ENCODE measurements at regions not wholly inside any gene's neighbourhood (a gene's known extent, or its start where the extent isn't known, plus 50 kb on each side); places are given as distances from the start of the nearest gene placed in this dataset.

DNA sequence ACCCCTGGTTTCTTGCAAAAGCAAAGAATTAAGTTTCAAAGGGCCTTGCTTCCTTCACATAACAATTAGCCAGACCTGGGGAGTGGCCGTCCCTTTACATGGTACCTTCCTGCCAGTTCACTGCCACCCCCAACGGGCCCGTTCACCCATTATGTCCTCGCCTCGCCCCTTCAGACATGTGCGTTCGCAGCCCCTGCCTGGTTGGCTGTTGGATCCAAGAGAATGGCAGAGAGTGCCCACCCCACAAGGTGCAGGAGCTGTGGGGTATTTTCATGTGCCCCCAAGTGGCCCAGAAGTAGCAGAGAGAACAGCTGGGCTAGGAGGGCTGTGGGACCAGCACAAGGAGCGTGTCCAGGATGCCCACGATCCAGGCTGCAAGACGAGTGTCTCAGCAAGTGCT is 422.9 kb upstream of the SULF2 start:
- ATAC-seq (ENCODE audit: low read depth): no peak
- Mint-ChIP-seq H3K9me3 (no peaks in the 10 kb centered on the region), H3K27ac (no peak overlapping the region), H3K4me3 (no peak overlapping the region), H3K4me1 (no peaks in the 10 kb centered on the region), H3K36me3 (no peaks in the 10 kb centered on the region), H3K27me3 (peaks cover 20% of the 10 kb centered on the region)
- no peak for DNase-seq (ENCODE audit: low spot score in 2 of 2)

DNA sequence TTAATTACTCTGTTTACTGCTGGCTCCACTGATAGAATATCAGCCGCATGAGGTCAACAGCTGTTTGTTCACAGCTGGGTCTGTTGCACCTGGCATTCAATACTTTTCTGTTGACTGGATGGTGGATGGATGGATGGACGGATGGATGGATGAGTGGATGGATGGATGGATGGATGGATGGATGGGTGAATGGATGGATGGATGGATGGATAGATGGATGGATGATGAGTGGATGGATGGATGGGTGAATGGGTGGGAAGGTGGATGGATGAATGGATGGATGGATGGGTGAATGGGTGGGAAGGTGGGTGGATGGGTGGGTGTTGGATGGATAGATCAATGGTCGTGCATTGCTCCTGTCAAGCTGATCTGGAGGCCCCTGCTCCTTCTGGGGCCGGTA is 422.2 kb upstream of the SULF2 start:
- DNase-seq (ENCODE audit: low spot score in 2 of 2) (no peak), ATAC-seq (ENCODE audit: low read depth) (no peak)
- Mint-ChIP-seq H3K27ac (no peak overlapping the region), H3K36me3 (no peaks in the 10 kb centered on the region), H3K4me3 (no peak overlapping the region), H3K9me3 (no peaks in the 10 kb centered on the region), H3K27me3 (peaks cover 15% of the 10 kb centered on the region), H3K4me1 (no peaks in the 10 kb centered on the region)

DNA sequence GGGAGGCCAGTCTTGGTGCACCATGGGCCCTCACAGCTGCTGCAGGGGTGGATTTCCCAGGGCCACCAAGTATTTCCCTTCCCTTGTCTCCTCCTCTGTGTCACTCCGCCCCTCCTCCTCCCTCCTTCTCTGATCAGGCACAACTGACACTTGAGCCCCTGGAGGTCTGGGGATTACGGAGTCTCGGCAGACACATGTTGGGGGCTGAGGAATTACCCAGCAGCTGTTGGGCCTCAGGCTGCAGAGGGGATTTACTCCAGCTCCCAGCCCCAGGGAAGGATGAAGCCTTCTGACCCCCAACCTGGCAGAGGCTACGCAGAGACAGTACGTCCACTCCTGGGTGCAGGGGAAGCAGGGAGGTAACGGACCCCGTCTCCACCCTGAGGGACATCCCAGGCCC is 420.5 kb upstream of the SULF2 start:
- no peaks in the 10 kb centered on the region for H3K9me3 Mint-ChIP-seq
- H3K27ac Mint-ChIP-seq: no peak overlapping the region
- H3K27me3 Mint-ChIP-seq: peaks cover 9% of the 10 kb centered on the region
- no peaks in the 10 kb centered on the region for H3K4me1 Mint-ChIP-seq
- H3K4me3 Mint-ChIP-seq: no peak overlapping the region
- no peak for DNase-seq (ENCODE audit: low spot score in 2 of 2)
- H3K36me3 Mint-ChIP-seq: no peaks in the 10 kb centered on the region
- ATAC-seq (ENCODE audit: low read depth): no peak

DNA sequence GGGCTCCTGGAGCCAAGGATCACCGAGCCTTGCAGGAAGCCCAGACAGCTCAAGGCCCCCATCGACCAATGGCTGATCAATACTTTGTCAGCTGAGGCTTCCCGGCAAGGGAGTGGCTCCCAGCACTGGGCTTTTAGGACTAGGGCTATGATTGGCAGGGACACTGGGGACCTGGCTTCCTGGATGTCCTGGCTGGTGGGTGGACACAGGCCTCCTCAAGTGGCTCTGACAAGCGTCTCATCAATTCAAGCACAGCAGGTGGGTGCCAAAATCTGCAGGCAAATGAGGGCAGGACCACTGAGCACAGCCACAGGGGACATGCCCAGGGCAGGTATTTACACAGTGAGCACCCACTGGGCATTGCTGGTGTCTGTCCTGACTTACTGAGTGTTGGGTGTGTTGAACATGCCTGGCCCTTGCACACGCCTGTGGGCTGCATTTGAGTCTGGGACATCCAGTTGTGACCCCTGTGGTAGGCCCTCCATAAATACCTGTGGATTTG is 420.1 kb upstream of the SULF2 start:
- peaks cover 9% of the 10 kb centered on the region for H3K27me3 Mint-ChIP-seq
- ATAC-seq (ENCODE audit: low read depth) (no peak), DNase-seq (ENCODE audit: low spot score in 2 of 2) (no peak)
- no peaks in the 10 kb centered on the region for H3K36me3 Mint-ChIP-seq
- no peak overlapping the region for H3K4me3 Mint-ChIP-seq
- H3K4me1 Mint-ChIP-seq: no peaks in the 10 kb centered on the region
- H3K27ac Mint-ChIP-seq: no peak overlapping the region
- H3K9me3 Mint-ChIP-seq: no peaks in the 10 kb centered on the region

DNA sequence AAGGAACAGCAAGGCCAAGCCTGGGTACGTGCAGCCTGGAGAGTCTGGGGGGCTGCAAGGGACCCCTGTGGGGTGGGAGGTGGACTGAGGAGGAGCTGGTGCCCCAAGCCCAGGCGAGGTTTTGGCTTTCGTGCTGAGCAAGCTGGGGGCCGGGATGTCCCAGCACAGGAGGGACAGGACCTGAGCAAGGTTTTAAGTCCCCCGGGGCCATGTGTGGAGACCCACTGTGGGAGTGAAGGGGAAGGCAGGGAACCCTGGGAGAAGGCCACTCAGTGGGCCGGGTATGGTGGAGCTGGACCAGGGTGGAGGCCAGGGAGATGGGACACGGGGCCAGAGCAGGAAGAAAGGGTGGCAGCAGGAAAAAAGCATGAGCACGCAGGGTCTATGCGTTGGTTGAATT is 419.2 kb upstream of the SULF2 start:
- Mint-ChIP-seq H3K9me3 (no peaks in the 10 kb centered on the region), H3K4me3 (no peak overlapping the region), H3K4me1 (no peaks in the 10 kb centered on the region), H3K27ac (no peak overlapping the region), H3K36me3 (no peaks in the 10 kb centered on the region), H3K27me3 (peaks cover 9% of the 10 kb centered on the region)
- DNase-seq (ENCODE audit: low spot score in 2 of 2) (no peak), ATAC-seq (ENCODE audit: low read depth) (no peak)

DNA sequence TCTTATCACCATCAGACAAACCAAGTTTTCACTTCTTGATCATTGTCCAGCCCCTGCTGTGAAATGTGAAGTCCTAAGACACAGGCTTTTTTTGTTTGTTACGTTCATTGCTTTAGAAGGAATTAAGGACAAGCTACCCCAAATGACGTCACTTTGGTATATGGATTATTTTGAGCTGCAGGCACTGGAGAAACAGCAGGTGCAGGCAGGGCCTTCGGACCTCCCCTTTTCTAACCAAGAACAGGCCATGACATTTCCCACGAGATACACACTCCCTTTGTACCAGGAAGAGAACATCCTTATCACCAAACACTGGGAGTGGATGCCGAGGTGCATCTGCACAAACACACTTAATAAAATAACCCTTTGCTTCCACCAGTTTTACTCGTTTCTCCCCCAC is 418.0 kb upstream of the SULF2 start:
- H3K9me3 Mint-ChIP-seq: no peaks in the 10 kb centered on the region
- H3K36me3 Mint-ChIP-seq: no peaks in the 10 kb centered on the region
- H3K4me1 Mint-ChIP-seq: no peaks in the 10 kb centered on the region
- no peak overlapping the region for H3K4me3 Mint-ChIP-seq
- peaks cover 9% of the 10 kb centered on the region for H3K27me3 Mint-ChIP-seq
- H3K27ac Mint-ChIP-seq: no peak overlapping the region
- DNase-seq (ENCODE audit: low spot score in 2 of 2) (no peak), ATAC-seq (ENCODE audit: low read depth) (no peak)

DNA sequence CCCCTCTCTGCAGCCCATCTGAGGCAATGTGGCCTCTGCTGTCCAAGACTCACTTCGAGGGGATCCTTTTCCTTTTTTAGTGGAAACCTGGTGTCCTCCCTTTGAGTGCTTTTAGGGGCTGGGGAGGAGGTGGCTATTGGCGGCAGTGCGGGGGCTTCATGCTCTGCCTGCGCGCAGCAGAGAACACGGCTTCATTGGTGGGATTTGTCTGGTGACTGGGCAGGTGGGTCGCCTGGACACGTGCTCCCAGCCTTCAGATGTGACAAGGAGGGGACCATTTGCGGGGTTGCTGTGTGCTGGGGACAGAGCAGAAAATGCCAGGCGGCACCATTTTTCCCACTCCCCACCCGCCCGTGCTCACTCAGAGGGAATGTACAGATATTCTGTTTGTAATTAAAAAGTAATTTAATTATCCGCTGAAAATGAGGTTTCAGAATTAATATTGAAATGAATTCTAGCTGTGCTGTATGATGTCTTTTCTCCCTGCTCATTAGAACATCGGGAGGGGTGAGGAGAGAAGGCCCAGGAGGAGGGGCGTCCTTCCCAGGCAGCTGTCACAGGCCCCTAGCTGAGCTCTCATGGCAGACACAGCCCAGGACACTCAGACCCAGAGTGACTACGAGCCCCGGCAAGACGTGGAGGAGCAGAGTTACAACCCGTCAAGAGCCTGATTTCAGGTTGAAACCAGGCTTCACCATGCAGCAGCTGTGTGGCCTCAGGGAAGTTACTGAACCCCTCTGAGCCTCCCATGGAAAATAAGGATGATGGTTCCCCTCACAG is 417.2 kb upstream of the SULF2 start:
- DNase-seq (ENCODE audit: low spot score in 2 of 2): no peak
- no peak overlapping the region for H3K27ac Mint-ChIP-seq
- no peak overlapping the region for H3K4me3 Mint-ChIP-seq
- no peaks in the 10 kb centered on the region for H3K36me3 Mint-ChIP-seq
- H3K4me1 Mint-ChIP-seq: no peaks in the 10 kb centered on the region
- no peak for ATAC-seq (ENCODE audit: low read depth)
- peaks cover 8% of the 10 kb centered on the region for H3K27me3 Mint-ChIP-seq
- H3K9me3 Mint-ChIP-seq: no peaks in the 10 kb centered on the region

DNA sequence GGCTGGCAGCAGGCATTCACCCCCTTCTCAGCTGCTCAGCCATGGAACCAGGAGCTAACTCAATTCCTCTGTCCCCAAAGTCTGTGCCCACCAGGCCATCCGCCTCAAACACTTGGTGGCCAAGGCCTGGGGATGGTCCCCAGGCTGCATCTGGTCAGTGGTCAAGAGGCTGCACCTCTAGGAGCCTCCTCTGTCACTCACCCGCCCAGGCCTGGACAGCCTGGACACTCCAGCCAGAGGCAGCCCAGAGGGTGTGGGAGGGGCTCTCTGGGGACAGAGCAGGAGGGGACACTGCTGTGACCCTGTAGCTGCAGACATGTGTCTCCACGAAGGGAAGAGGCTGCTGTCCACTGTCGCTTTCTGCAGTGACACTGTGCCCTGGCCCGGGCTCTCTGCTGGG is 416.6 kb upstream of the SULF2 start:
- H3K4me1 Mint-ChIP-seq: no peaks in the 10 kb centered on the region
- ATAC-seq (ENCODE audit: low read depth) (no peak), DNase-seq (ENCODE audit: low spot score in 2 of 2) (no peak)
- no peak overlapping the region for H3K27ac Mint-ChIP-seq
- no peaks in the 10 kb centered on the region for H3K9me3 Mint-ChIP-seq
- H3K4me3 Mint-ChIP-seq: no peak overlapping the region
- H3K27me3 Mint-ChIP-seq: peaks cover 11% of the 10 kb centered on the region
- H3K36me3 Mint-ChIP-seq: no peaks in the 10 kb centered on the region

DNA sequence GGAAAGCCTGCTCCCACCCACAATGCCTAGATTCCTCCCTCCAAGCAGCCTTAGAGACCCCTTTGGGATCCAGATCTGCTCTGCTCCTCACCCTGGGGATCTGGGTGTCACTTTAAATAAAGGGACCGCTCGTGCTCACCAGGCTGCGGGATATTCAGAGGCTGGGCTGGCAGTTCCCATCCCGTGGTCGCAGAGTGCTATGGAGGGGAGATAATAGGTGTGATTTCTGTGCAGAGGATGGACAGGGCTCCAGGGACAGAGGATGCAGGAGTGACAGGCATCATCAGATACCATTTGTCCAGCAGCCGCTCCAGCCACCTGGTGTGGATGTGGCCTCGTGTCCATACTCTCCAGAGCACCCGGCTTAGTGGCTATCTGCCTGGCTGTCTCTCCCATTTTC is 415.9 kb upstream of the SULF2 start:
- no peaks in the 10 kb centered on the region for H3K36me3 Mint-ChIP-seq
- H3K27me3 Mint-ChIP-seq: peaks cover 11% of the 10 kb centered on the region
- H3K9me3 Mint-ChIP-seq: no peaks in the 10 kb centered on the region
- no peak overlapping the region for H3K27ac Mint-ChIP-seq
- no peaks in the 10 kb centered on the region for H3K4me1 Mint-ChIP-seq
- DNase-seq (ENCODE audit: low spot score in 2 of 2) (no peak), ATAC-seq (ENCODE audit: low read depth) (no peak)
- H3K4me3 Mint-ChIP-seq: no peak overlapping the region

DNA sequence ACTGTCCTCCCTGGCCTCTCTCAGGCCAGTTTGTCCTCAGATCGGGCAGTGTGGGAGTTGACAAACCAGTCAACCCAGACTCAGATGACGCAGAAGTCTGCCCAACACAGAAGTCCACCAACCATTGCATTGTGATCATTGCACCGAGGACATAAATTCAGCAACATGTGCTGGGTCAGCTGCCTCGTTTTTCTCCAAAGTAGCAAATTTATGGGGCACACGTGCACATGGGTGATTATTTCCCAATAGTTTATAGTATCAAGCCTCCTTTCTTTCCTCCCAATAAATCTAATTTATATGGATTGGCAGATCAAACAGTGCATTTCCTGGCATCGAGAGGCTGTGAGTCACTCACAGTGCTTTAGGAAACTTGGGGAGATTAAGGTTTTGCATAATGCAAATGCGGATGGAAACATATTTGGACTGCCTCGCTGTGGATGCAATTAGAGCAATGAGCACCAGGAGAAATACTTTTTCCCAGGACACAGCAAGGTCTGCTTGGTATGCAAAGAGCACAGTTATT is 413.7 kb upstream of the SULF2 start:
- no peak for ATAC-seq (ENCODE audit: low read depth)
- Mint-ChIP-seq H3K4me1 (no peaks in the 10 kb centered on the region), H3K9me3 (no peaks in the 10 kb centered on the region), H3K27me3 (peaks cover 15% of the 10 kb centered on the region), H3K36me3 (no peaks in the 10 kb centered on the region), H3K27ac (no peak overlapping the region), H3K4me3 (no peak overlapping the region)
- no peak for DNase-seq (ENCODE audit: low spot score in 2 of 2)

DNA sequence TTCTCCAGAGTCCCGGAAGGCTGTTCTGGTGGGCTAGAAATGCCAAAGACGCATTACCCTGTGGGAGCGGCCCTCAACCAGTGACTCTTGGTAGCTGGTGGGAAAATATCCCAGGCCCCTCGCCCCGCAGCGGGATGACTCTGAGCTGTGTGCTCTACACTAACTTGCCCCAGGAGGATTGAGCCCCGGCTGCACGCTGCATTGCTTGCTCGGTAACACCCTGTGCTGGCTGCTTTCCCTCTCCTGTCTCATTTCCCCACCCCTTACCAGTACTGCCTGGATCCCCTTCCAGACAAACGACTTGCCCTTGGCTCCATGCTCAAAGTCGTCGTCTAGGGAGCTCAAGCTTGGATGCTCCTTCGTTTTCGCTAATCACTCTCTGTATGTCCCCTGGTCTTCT is 411.8 kb upstream of the SULF2 start:
- Mint-ChIP-seq H3K4me1 (no peaks in the 10 kb centered on the region), H3K36me3 (no peaks in the 10 kb centered on the region), H3K27ac (no peak overlapping the region), H3K4me3 (no peak overlapping the region), H3K27me3 (peaks cover 17% of the 10 kb centered on the region), H3K9me3 (no peaks in the 10 kb centered on the region)
- DNase-seq (ENCODE audit: low spot score in 2 of 2) (no peak), ATAC-seq (ENCODE audit: low read depth) (no peak)

DNA sequence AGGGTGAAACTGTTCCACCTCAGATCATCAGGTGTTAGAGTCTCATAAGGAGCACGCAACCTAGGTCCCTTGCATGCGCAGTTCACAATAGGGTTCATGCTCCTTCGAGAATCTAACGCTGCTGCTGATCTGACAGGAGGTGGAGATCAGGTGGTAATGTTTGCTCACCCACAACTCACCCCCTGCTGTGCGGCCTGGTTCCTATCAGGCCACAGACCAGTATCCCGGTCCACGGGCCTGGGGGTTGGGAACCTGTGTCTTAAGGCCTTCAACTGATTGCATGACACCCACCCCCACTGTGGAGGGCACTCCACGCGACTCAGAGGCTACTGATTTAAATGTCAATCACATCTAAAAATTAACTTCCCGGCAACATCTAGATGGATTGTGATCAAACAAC is 411.2 kb upstream of the SULF2 start:
- H3K4me3 Mint-ChIP-seq: no peak overlapping the region
- H3K36me3 Mint-ChIP-seq: no peaks in the 10 kb centered on the region
- DNase-seq (ENCODE audit: low spot score in 2 of 2) (no peak), ATAC-seq (ENCODE audit: low read depth) (no peak)
- H3K27me3 Mint-ChIP-seq: peaks cover 17% of the 10 kb centered on the region
- no peak overlapping the region for H3K27ac Mint-ChIP-seq
- no peaks in the 10 kb centered on the region for H3K9me3 Mint-ChIP-seq
- H3K4me1 Mint-ChIP-seq: no peaks in the 10 kb centered on the region

DNA sequence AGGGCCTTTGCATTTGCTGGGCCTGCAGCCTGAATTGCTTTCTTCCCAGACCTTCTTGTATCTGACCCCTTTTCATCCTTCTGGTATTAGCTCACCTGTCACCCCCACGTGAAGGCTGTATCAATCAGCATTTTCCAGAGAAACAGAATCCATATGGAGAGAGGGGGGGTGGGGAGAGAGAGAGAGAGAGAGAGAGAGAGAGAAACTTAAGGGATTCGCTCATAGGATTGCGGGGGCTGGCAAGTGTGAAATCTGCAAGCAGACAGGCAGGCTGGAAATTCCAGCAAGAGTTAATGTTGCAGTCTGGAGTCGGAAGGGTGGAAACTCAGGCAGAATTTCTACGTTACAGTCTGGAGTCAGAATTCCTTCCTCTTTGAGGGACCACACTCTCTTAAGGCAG is 410.7 kb upstream of the SULF2 start:
- DNase-seq (ENCODE audit: low spot score in 2 of 2) (no peak), ATAC-seq (ENCODE audit: low read depth) (no peak)
- no peaks in the 10 kb centered on the region for H3K4me1 Mint-ChIP-seq
- H3K36me3 Mint-ChIP-seq: no peaks in the 10 kb centered on the region
- H3K27ac Mint-ChIP-seq: no peak overlapping the region
- H3K9me3 Mint-ChIP-seq: no peaks in the 10 kb centered on the region
- H3K4me3 Mint-ChIP-seq: no peak overlapping the region
- peaks cover 17% of the 10 kb centered on the region for H3K27me3 Mint-ChIP-seq

DNA sequence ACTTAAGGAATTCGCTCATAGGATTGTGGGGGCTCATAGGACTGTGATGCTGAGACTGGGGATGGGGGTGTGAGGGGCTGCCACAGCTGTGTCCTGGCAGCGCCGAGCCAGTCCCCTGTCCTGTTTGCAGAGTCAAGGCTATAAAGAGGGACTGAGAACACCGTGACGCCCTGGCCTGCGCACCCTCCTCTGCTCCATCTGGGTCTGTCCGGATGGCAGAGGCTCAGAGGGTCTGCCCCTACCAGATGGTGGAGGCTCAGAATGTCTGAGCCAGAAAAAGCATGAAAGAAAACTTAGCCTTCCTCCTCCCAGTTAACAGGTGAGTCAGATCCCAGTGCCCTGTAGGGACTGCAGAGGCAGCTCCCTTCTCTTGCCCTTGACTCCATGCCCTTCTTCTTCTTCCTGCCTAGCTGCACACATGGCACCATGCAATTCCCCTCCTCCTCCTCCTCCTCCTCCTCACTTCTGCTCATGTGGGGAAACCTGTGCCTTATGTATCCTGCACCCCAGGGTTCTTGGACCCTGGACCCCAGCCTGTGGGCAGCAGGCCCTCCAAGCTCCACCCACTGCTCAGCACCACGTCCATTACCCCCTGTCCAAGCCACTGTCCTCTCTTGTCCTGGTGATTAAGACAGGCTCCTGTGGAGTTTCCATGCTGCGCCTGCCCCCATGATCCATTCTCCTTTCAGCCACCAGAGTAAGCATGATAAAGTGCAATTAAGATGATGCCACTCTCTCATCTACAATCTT is 410.0 kb upstream of the SULF2 start:
- H3K27ac Mint-ChIP-seq: no peak overlapping the region
- no peaks in the 10 kb centered on the region for H3K36me3 Mint-ChIP-seq
- ATAC-seq (ENCODE audit: low read depth): no peak
- H3K4me3 Mint-ChIP-seq: no peak overlapping the region
- no peaks in the 10 kb centered on the region for H3K4me1 Mint-ChIP-seq
- no peaks in the 10 kb centered on the region for H3K9me3 Mint-ChIP-seq
- no peak for DNase-seq (ENCODE audit: low spot score in 2 of 2)
- H3K27me3 Mint-ChIP-seq: peaks cover 17% of the 10 kb centered on the region

Data from memory B cell (primary cell).